ENCODE measurements at regions not wholly inside any gene's neighbourhood (a gene's known extent, or its start where the extent isn't known, plus 50 kb on each side); places are given as distances from the start of the nearest gene placed in this dataset.
"Not testable (repeated sequence)": the region's sequence is repeated elsewhere in the genome, so short reads cannot be mapped to it uniquely, and the experiment has no call there.

GRCh38 chrX:26559855-26560254 is 343.9 kb downstream of the MAGEB5 start:
- Histone ChIP-seq H3K36me3 (ENCODE audit: insufficient read depth, low read length) (no peaks in the 10 kb centered on the region), H3K27me3 (ENCODE audit: insufficient read depth, low read length) (no peaks in the 10 kb centered on the region), H3K27ac (ENCODE audit: low read depth, low read length) (no peak overlapping the region), H3K4me1 (ENCODE audit: control insufficient read depth, insufficient read depth, low read length, unreplicated experiment) (no peaks in the 10 kb centered on the region), H2AFZ (ENCODE audit: low read length, unreplicated experiment) (no peak overlapping the region), H3K79me2 (ENCODE audit: control insufficient read depth, insufficient read depth, low read length, unreplicated experiment) (no peaks in the 10 kb centered on the region), H3K4me3 (ENCODE audit: low read depth, low read length) (no peak overlapping the region)

GRCh38 chrX:26558719-26559386 is 342.9 kb downstream of the MAGEB5 start:
- H2AFZ ChIP-seq (ENCODE audit: low read length, unreplicated experiment): no peak overlapping the region
- H3K4me1 ChIP-seq (ENCODE audit: control insufficient read depth, insufficient read depth, low read length, unreplicated experiment): no peaks in the 10 kb centered on the region
- H3K36me3 ChIP-seq (ENCODE audit: insufficient read depth, low read length): no peaks in the 10 kb centered on the region
- no peaks in the 10 kb centered on the region for H3K27me3 ChIP-seq (ENCODE audit: insufficient read depth, low read length)
- no peak overlapping the region for H3K27ac ChIP-seq (ENCODE audit: low read depth, low read length)
- H3K4me3 ChIP-seq (ENCODE audit: low read depth, low read length): no peak overlapping the region
- no peaks in the 10 kb centered on the region for H3K79me2 ChIP-seq (ENCODE audit: control insufficient read depth, insufficient read depth, low read length, unreplicated experiment)

GRCh38 chrX:26557691-26558321 is 341.8 kb downstream of the MAGEB5 start:
- Histone ChIP-seq H3K79me2 (ENCODE audit: control insufficient read depth, insufficient read depth, low read length, unreplicated experiment) (no peaks in the 10 kb centered on the region), H3K27ac (ENCODE audit: low read depth, low read length) (no peak overlapping the region), H3K27me3 (ENCODE audit: insufficient read depth, low read length) (no peaks in the 10 kb centered on the region), H3K4me3 (ENCODE audit: low read depth, low read length) (no peak overlapping the region), H2AFZ (ENCODE audit: low read length, unreplicated experiment) (no peak overlapping the region), H3K36me3 (ENCODE audit: insufficient read depth, low read length) (no peaks in the 10 kb centered on the region), H3K4me1 (ENCODE audit: control insufficient read depth, insufficient read depth, low read length, unreplicated experiment) (no peaks in the 10 kb centered on the region)

- not testable (repeated sequence) for H3K4me1 ChIP-seq (ENCODE audit: control insufficient read depth, insufficient read depth, low read length, unreplicated experiment); H3K4me3 ChIP-seq (ENCODE audit: low read depth, low read length); H3K79me2 ChIP-seq (ENCODE audit: control insufficient read depth, insufficient read depth, low read length, unreplicated experiment); H3K27me3 ChIP-seq (ENCODE audit: insufficient read depth, low read length); H3K36me3 ChIP-seq (ENCODE audit: insufficient read depth, low read length); H3K27ac ChIP-seq (ENCODE audit: low read depth, low read length); H2AFZ ChIP-seq (ENCODE audit: low read length, unreplicated experiment)
Measured at GRCh38 chrX:26525768-26526167, 309.8 kb downstream of the MAGEB5 start.

DNA sequence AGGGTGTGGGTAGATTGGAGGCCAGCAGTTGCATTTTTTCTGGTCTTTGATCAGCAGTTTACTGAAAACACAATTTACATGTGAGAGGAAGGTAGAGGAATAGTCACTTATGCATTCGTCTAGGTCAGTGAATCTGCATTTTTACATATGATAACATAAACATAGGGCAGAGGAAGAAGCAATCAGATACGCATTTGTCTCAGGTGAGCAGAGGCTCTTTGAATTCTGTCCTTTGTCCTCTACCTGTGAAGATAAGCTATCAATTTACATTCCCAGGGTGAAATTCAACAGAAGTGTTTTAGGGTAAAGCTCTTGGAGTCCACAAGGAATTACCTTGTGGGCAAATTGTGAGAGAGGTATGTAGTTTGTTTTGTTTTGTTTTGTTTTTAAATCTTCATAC is 306.5 kb downstream of the MAGEB5 start:
- no peak overlapping the region for H3K27ac ChIP-seq (ENCODE audit: low read depth, low read length)
- no peaks in the 10 kb centered on the region for H3K79me2 ChIP-seq (ENCODE audit: control insufficient read depth, insufficient read depth, low read length, unreplicated experiment)
- H3K36me3 ChIP-seq (ENCODE audit: insufficient read depth, low read length): no peaks in the 10 kb centered on the region
- H3K4me3 ChIP-seq (ENCODE audit: low read depth, low read length): no peak overlapping the region
- H3K27me3 ChIP-seq (ENCODE audit: insufficient read depth, low read length): no peaks in the 10 kb centered on the region
- H3K4me1 ChIP-seq (ENCODE audit: control insufficient read depth, insufficient read depth, low read length, unreplicated experiment): no peaks in the 10 kb centered on the region
- H2AFZ ChIP-seq (ENCODE audit: low read length, unreplicated experiment): no peak overlapping the region

DNA sequence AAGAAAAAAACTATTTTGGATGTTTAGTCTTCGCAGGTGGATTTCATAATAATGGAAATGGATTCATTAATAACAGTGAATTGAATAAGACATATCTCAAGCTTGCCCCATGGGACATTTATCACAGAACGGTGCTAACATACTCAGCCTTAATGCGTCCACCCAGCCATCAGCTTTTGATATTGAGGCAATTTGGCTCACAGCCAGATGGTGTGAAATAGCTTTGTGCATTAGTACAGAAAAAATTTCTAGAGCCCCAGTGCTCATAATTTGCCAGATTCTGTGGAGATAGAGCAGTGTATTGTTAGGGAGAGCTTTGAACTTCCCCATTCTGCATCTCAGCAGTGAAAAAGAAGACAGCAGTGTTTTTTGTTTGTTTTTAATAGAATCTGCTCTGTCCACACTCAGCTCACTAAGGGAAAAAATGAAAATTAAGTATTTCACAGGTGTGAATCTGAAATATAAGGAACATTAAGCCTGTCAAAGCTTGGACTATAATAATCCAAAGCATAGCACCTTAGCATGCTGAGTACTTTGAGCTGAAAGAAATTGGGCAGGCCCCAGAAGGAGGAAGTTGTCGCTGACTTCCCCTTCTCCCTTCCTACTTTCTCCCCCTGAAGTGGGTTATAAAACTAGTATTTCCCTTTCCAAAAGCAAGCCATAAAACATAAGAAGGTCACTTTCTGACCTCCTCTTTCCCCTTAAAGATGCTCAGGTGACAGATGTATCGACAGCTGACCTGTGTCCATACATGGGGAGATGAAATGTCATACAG is 295.8 kb downstream of the MAGEB5 start:
- Histone ChIP-seq H3K27me3 (ENCODE audit: insufficient read depth, low read length) (no peaks in the 10 kb centered on the region), H3K4me3 (ENCODE audit: low read depth, low read length) (no peak overlapping the region), H3K27ac (ENCODE audit: low read depth, low read length) (no peak overlapping the region), H3K4me1 (ENCODE audit: control insufficient read depth, insufficient read depth, low read length, unreplicated experiment) (no peaks in the 10 kb centered on the region), H3K36me3 (ENCODE audit: insufficient read depth, low read length) (no peaks in the 10 kb centered on the region), H3K79me2 (ENCODE audit: control insufficient read depth, insufficient read depth, low read length, unreplicated experiment) (no peaks in the 10 kb centered on the region), H2AFZ (ENCODE audit: low read length, unreplicated experiment) (no peak overlapping the region)

GRCh38 chrX:26470941-26471340 is 255.0 kb downstream of the MAGEB5 start:
- H3K79me2 ChIP-seq (ENCODE audit: control insufficient read depth, insufficient read depth, low read length, unreplicated experiment): no peaks in the 10 kb centered on the region
- H3K4me1 ChIP-seq (ENCODE audit: control insufficient read depth, insufficient read depth, low read length, unreplicated experiment): no peaks in the 10 kb centered on the region
- no peaks in the 10 kb centered on the region for H3K27me3 ChIP-seq (ENCODE audit: insufficient read depth, low read length)
- no peak overlapping the region for H3K27ac ChIP-seq (ENCODE audit: low read depth, low read length)
- H3K36me3 ChIP-seq (ENCODE audit: insufficient read depth, low read length): no peaks in the 10 kb centered on the region
- H2AFZ ChIP-seq (ENCODE audit: low read length, unreplicated experiment): no peak overlapping the region
- no peak overlapping the region for H3K4me3 ChIP-seq (ENCODE audit: low read depth, low read length)

GRCh38 chrX:26466387-26466786 is 250.4 kb downstream of the MAGEB5 start:
- Histone ChIP-seq H3K4me3 (ENCODE audit: low read depth, low read length) (no peak overlapping the region), H3K4me1 (ENCODE audit: control insufficient read depth, insufficient read depth, low read length, unreplicated experiment) (no peaks in the 10 kb centered on the region), H3K27ac (ENCODE audit: low read depth, low read length) (no peak overlapping the region), H2AFZ (ENCODE audit: low read length, unreplicated experiment) (no peak overlapping the region), H3K79me2 (ENCODE audit: control insufficient read depth, insufficient read depth, low read length, unreplicated experiment) (no peaks in the 10 kb centered on the region), H3K36me3 (ENCODE audit: insufficient read depth, low read length) (no peaks in the 10 kb centered on the region), H3K27me3 (ENCODE audit: insufficient read depth, low read length) (no peaks in the 10 kb centered on the region)

DNA sequence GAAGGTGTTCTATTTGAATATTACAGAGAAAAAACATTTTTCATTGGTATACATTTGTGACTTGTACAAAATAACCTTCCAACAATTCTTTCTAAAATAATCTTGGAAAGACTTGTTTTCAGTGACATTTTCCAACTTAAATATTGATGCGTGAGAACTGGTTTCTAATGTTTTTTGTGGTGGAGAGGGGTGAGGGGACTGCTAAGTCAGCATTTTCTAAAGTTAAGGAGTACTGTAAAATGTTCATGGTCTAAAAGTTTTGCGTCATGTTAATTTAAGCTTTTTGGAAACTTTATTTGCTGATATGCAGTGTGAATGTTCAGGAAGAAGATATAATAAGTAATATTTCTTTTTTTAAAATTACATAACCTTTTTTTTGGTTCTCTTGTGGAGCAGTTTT is 229.3 kb downstream of the MAGEB5 start:
- no peak overlapping the region for H2AFZ ChIP-seq (ENCODE audit: low read length, unreplicated experiment)
- H3K27ac ChIP-seq (ENCODE audit: low read depth, low read length): no peak overlapping the region
- no peaks in the 10 kb centered on the region for H3K36me3 ChIP-seq (ENCODE audit: insufficient read depth, low read length)
- H3K79me2 ChIP-seq (ENCODE audit: control insufficient read depth, insufficient read depth, low read length, unreplicated experiment): no peaks in the 10 kb centered on the region
- H3K4me3 ChIP-seq (ENCODE audit: low read depth, low read length): no peak overlapping the region
- H3K4me1 ChIP-seq (ENCODE audit: control insufficient read depth, insufficient read depth, low read length, unreplicated experiment): no peaks in the 10 kb centered on the region
- no peaks in the 10 kb centered on the region for H3K27me3 ChIP-seq (ENCODE audit: insufficient read depth, low read length)

GRCh38 chrX:26444417-26444816 is 228.4 kb downstream of the MAGEB5 start:
- not testable (repeated sequence) for H2AFZ ChIP-seq (ENCODE audit: low read length, unreplicated experiment); H3K79me2 ChIP-seq (ENCODE audit: control insufficient read depth, insufficient read depth, low read length, unreplicated experiment); H3K36me3 ChIP-seq (ENCODE audit: insufficient read depth, low read length); H3K4me1 ChIP-seq (ENCODE audit: control insufficient read depth, insufficient read depth, low read length, unreplicated experiment); H3K27ac ChIP-seq (ENCODE audit: low read depth, low read length); H3K27me3 ChIP-seq (ENCODE audit: insufficient read depth, low read length); H3K4me3 ChIP-seq (ENCODE audit: low read depth, low read length)

GRCh38 chrX:26442340-26442739 is 226.4 kb downstream of the MAGEB5 start:
- no peak overlapping the region for H2AFZ ChIP-seq (ENCODE audit: low read length, unreplicated experiment)
- H3K27me3 ChIP-seq (ENCODE audit: insufficient read depth, low read length): no peaks in the 10 kb centered on the region
- no peak overlapping the region for H3K4me3 ChIP-seq (ENCODE audit: low read depth, low read length)
- H3K79me2 ChIP-seq (ENCODE audit: control insufficient read depth, insufficient read depth, low read length, unreplicated experiment): no peaks in the 10 kb centered on the region
- no peaks in the 10 kb centered on the region for H3K36me3 ChIP-seq (ENCODE audit: insufficient read depth, low read length)
- no peaks in the 10 kb centered on the region for H3K4me1 ChIP-seq (ENCODE audit: control insufficient read depth, insufficient read depth, low read length, unreplicated experiment)
- no peak overlapping the region for H3K27ac ChIP-seq (ENCODE audit: low read depth, low read length)
